ENCODE measurements at regions not wholly inside any gene's neighbourhood (a gene's known extent, or its start where the extent isn't known, plus 50 kb on each side); places are given as distances from the start of the nearest gene placed in this dataset.

GRCh38 chr1:209041927-209042326, 541.6 kb upstream of the CAMK1G start:
- Histone ChIP-seq H3K4me3 (ENCODE audit: severe bottlenecking) (no peak overlapping the region), H3K4me1 (ENCODE audit: insufficient read depth, poor library complexity, severe bottlenecking) (peaks cover 21% of the 10 kb centered on the region), H3K27ac (ENCODE audit: poor library complexity, severe bottlenecking) (no peak overlapping the region), H3K9me3 (ENCODE audit: severe bottlenecking) (no peaks in the 10 kb centered on the region), H3K36me3 (ENCODE audit: low read depth) (no peaks in the 10 kb centered on the region), H3K27me3 (ENCODE audit: insufficient read depth, poor library complexity, severe bottlenecking) (no peaks in the 10 kb centered on the region)
- no peak for ATAC-seq (ENCODE audit: low read depth)
- no peak for TF ChIP-seq CTCF (IDR thresholded peaks at IDR 0.05; ENCODE audit: poor library complexity, severe bottlenecking)
- DNase-seq (ENCODE audit: low spot score), result no peak

- DNase-seq (ENCODE audit: low spot score), result no peak
Measured at GRCh38 chr1:209042413-209042812, 541.1 kb upstream of the CAMK1G start.

GRCh38 chr1:209045331-209046057, 538.0 kb upstream of the CAMK1G start:
- peak; percentile 68 for ATAC-seq (ENCODE audit: low read depth)
- Histone ChIP-seq H3K27me3 (ENCODE audit: insufficient read depth, poor library complexity, severe bottlenecking) (no peaks in the 10 kb centered on the region), H3K9me3 (ENCODE audit: severe bottlenecking) (no peaks in the 10 kb centered on the region), H3K4me1 (ENCODE audit: insufficient read depth, poor library complexity, severe bottlenecking) (peaks cover 7% of the 10 kb centered on the region), H3K4me3 (ENCODE audit: severe bottlenecking) (no peak overlapping the region), H3K27ac (ENCODE audit: poor library complexity, severe bottlenecking) (no peak overlapping the region), H3K36me3 (ENCODE audit: low read depth) (no peaks in the 10 kb centered on the region)
- TF ChIP-seq CTCF (IDR thresholded peaks at IDR 0.05; ENCODE audit: poor library complexity, severe bottlenecking), result no peak
- no peak for DNase-seq (ENCODE audit: low spot score)

More at GRCh38 chr1:209042413-209042812, 541.1 kb upstream of the CAMK1G start:
- TF ChIP-seq CTCF (IDR thresholded peaks at IDR 0.05; ENCODE audit: poor library complexity, severe bottlenecking), result no peak
- Histone ChIP-seq H3K4me3 (ENCODE audit: severe bottlenecking) (no peak overlapping the region), H3K9me3 (ENCODE audit: severe bottlenecking) (no peaks in the 10 kb centered on the region), H3K36me3 (ENCODE audit: low read depth) (no peaks in the 10 kb centered on the region), H3K27ac (ENCODE audit: poor library complexity, severe bottlenecking) (no peak overlapping the region), H3K27me3 (ENCODE audit: insufficient read depth, poor library complexity, severe bottlenecking) (no peaks in the 10 kb centered on the region), H3K4me1 (ENCODE audit: insufficient read depth, poor library complexity, severe bottlenecking) (peaks cover 21% of the 10 kb centered on the region)
- ATAC-seq (ENCODE audit: low read depth), result no peak

GRCh38 chr1:209046058-209046417, 537.5 kb upstream of the CAMK1G start:
- Histone ChIP-seq H3K4me1 (ENCODE audit: insufficient read depth, poor library complexity, severe bottlenecking) (peaks cover 7% of the 10 kb centered on the region), H3K27ac (ENCODE audit: poor library complexity, severe bottlenecking) (no peak overlapping the region), H3K27me3 (ENCODE audit: insufficient read depth, poor library complexity, severe bottlenecking) (no peaks in the 10 kb centered on the region), H3K4me3 (ENCODE audit: severe bottlenecking) (no peak overlapping the region), H3K36me3 (ENCODE audit: low read depth) (no peaks in the 10 kb centered on the region), H3K9me3 (ENCODE audit: severe bottlenecking) (no peaks in the 10 kb centered on the region)
- TF ChIP-seq CTCF (IDR thresholded peaks at IDR 0.05; ENCODE audit: poor library complexity, severe bottlenecking), result no peak
- DNase-seq (ENCODE audit: low spot score), result no peak
- no peak for ATAC-seq (ENCODE audit: low read depth)

- Histone ChIP-seq H3K27me3 (ENCODE audit: insufficient read depth, poor library complexity, severe bottlenecking) (no peaks in the 10 kb centered on the region), H3K36me3 (ENCODE audit: low read depth) (no peaks in the 10 kb centered on the region), H3K27ac (ENCODE audit: poor library complexity, severe bottlenecking) (no peak overlapping the region), H3K4me1 (ENCODE audit: insufficient read depth, poor library complexity, severe bottlenecking) (peaks cover 7% of the 10 kb centered on the region), H3K4me3 (ENCODE audit: severe bottlenecking) (no peak overlapping the region), H3K9me3 (ENCODE audit: severe bottlenecking) (no peaks in the 10 kb centered on the region)
- ATAC-seq (ENCODE audit: low read depth), result no peak
- DNase-seq (ENCODE audit: low spot score), result no peak
- TF ChIP-seq CTCF (IDR thresholded peaks at IDR 0.05; ENCODE audit: poor library complexity, severe bottlenecking), result no peak
Measured at GRCh38 chr1:209046935-209047334, 536.6 kb upstream of the CAMK1G start.

All from RWPE2 (cell line).